SU-DHL-6 (cell line): ENCODE measurements at regions not wholly inside any gene's neighbourhood (a gene's known extent, or its start where the extent isn't known, plus 50 kb on each side); places are given as distances from the start of the nearest gene placed in this dataset.

Source experiments
- EZH2phosphoT487 ChIP-seq: fragments of 200-600 bp; sonication (generic), shearing (Covaris generic); conservative IDR thresholded peaks from 2 replicates; pipeline ENCODE4 v1.6.1; 2018; ENCODE audit warnings: mild to moderate bottlenecking, antibody characterized with exemption, low read length, moderate library complexity, mixed read lengths
- TF ChIP-seq, protein P1 (sequence below): fragments of 200-600 bp; sonication (generic); IDR thresholded peaks from one replicate; pipeline ENCODE4 v1.5.1; 2017; ENCODE audit warnings: antibody characterized with exemption, mild to moderate bottlenecking, low read length, moderate library complexity; ENCODE audit not compliant: insufficient read depth, poor library complexity, severe bottlenecking

DNA sequence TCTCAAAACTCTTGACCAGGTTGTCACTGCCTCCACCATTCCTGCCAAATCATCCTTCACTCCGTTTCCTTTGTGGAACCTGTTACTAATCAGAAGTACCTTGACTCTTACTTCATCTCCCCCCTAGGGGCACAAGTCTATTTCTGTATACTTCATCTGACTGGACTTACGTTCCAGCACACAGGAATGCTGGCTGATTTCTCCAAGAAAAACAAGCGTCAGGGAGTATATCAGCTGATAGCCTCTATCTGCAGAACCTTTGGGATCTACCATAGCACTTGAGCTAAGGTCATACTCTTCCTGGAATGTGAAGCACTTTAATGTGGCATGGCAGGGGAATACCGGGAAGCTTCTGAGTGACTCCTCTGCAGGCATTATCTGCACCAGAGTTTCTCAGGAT lies 178.1 kb upstream of the MOCS1 start:
- TF ChIP-seq, protein P1, sequence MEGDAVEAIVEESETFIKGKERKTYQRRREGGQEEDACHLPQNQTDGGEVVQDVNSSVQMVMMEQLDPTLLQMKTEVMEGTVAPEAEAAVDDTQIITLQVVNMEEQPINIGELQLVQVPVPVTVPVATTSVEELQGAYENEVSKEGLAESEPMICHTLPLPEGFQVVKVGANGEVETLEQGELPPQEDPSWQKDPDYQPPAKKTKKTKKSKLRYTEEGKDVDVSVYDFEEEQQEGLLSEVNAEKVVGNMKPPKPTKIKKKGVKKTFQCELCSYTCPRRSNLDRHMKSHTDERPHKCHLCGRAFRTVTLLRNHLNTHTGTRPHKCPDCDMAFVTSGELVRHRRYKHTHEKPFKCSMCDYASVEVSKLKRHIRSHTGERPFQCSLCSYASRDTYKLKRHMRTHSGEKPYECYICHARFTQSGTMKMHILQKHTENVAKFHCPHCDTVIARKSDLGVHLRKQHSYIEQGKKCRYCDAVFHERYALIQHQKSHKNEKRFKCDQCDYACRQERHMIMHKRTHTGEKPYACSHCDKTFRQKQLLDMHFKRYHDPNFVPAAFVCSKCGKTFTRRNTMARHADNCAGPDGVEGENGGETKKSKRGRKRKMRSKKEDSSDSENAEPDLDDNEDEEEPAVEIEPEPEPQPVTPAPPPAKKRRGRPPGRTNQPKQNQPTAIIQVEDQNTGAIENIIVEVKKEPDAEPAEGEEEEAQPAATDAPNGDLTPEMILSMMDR: no peak
- TF ChIP-seq EZH2phosphoT487: no peak
